GM23338 (cell line): ENCODE measurements at regions not wholly inside any gene's neighbourhood (a gene's known extent, or its start where the extent isn't known, plus 50 kb on each side); places are given as distances from the start of the nearest gene placed in this dataset.
"Not testable (repeated sequence)": the region's sequence is repeated elsewhere in the genome, so short reads cannot be mapped to it uniquely, and the experiment has no call there.

ENCODE experiments used
- CREB1 ChIP-seq: fragments of 250-450 bp; sonication (Bioruptor Pico); IDR thresholded peaks from 2 replicates; pipeline ENCODE4 v1.5.0; 2020; ENCODE audit warnings: low read depth, mild to moderate bottlenecking, moderate library complexity
- CTCF ChIP-seq, 2 experiments: fragments of 200-600 bp in 1 of 2; sonication (generic) in 1 of 2; conservative IDR thresholded peaks; 2 replicates each; pipeline versions ENCODE4 v1.5.1 to v1.6.1; 2016 to 2017; ENCODE audit warnings: antibody characterized with exemption in 2 of 2, low read depth in 2 of 2, mild to moderate bottlenecking in 2 of 2, moderate library complexity in 1 of 2
- EZH2 ChIP-seq: fragments of 200-600 bp; sonication (generic); IDR thresholded peaks from one replicate; pipeline ENCODE4 v1.8.0; 2017; ENCODE audit warnings: antibody characterized with exemption, mild to moderate bottlenecking, low read depth; ENCODE audit not compliant: unreplicated experiment
- EZH2phosphoT487 ChIP-seq: fragments of 200-600 bp; sonication (generic); IDR thresholded peaks from one replicate; pipeline ENCODE4 v1.8.1; 2018; ENCODE audit warnings: antibody characterized with exemption; ENCODE audit not compliant: unreplicated experiment
- JUNB ChIP-seq: IDR thresholded peaks from one replicate; pipeline ENCODE4 v1.6.1; 2016; ENCODE audit warnings: antibody characterized with exemption; ENCODE audit not compliant: unreplicated experiment
- NANOG ChIP-seq: IDR thresholded peaks from 2 replicates; pipeline ENCODE4 v1.6.1; 2016; ENCODE audit warnings: antibody characterized with exemption, borderline replicate concordance
- POLR2AphosphoS5 ChIP-seq: IDR thresholded peaks from 2 replicates; pipeline ENCODE4 v1.6.1; 2016; ENCODE audit warnings: antibody characterized with exemption, low read depth
- REST ChIP-seq: IDR thresholded peaks from one replicate; pipeline ENCODE4 v1.6.1; 2018; ENCODE audit warnings: antibody characterized with exemption; ENCODE audit not compliant: unreplicated experiment
- STAT1 ChIP-seq: IDR thresholded peaks from one replicate; pipeline ENCODE4 v1.6.1; 2016; ENCODE audit warnings: antibody characterized with exemption; ENCODE audit not compliant: unreplicated experiment

DNA sequence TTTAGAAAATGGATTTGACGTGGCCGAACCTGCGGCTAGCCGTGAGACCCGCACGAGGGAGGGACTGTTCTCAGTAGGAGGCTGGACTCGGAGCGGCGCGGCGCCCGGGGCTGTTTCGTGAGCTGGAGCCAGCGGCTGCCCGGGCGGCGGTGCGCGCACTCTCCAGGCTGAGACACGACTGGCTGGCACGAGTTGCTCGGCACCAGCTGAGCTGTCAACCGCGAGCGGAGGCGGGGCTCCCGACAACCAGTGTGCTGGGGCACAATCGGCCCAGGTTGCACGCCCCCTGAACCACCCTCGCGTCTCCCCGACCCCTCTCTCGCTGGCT is 58.5 kb upstream of the NBPF26 start:
- TF ChIP-seq EZH2phosphoT487; CTCF (conservative IDR thresholded peaks at IDR 0.05; ENCODE audit: low read depth in 2 of 2); CREB1 (CRISPR knock-in tag); POLR2AphosphoS5; EZH2; NANOG; STAT1; REST; JUNB: not testable (repeated sequence)
